ENCODE measurements at regions not wholly inside any gene's neighbourhood (a gene's known extent, or its start where the extent isn't known, plus 50 kb on each side); places are given as distances from the start of the nearest gene placed in this dataset.

- no peak for DNase-seq (ENCODE audit: low spot score)
These were observed 916.7 kb downstream of the TECRL start for GRCh38 chr4:63492515-63492914.

- DNase-seq (ENCODE audit: low spot score), result no peak
These were observed 944.9 kb downstream of the TECRL start for GRCh38 chr4:63464393-63464792.

GRCh38 chr4:63460075-63460474 is 949.2 kb downstream of the TECRL start:
- DNase-seq (ENCODE audit: low spot score), result no peak

- no peak for DNase-seq (ENCODE audit: low spot score)
These were observed 949.9 kb downstream of the TECRL start for GRCh38 chr4:63459329-63459728.

- DNase-seq (ENCODE audit: low spot score), result no peak
These were observed 951.2 kb downstream of the TECRL start for GRCh38 chr4:63458010-63458409.

GRCh38 chr4:63440236-63440635 is 969.0 kb downstream of the TECRL start:
- DNase-seq (ENCODE audit: low spot score), result no peak

- DNase-seq (ENCODE audit: low spot score), result no peak
These were observed 979.1 kb downstream of the TECRL start for GRCh38 chr4:63430105-63430504.

- no peak for DNase-seq (ENCODE audit: low spot score)
These were observed 1013.0 kb downstream of the TECRL start for GRCh38 chr4:63396269-63396668.

- DNase-seq (ENCODE audit: low spot score), result no peak
These were observed 1015.7 kb downstream of the TECRL start for GRCh38 chr4:63393544-63393943.

GRCh38 chr4:63379750-63380522 is 1029.3 kb downstream of the TECRL start:
- DNase-seq (ENCODE audit: low spot score), result no peak

- DNase-seq (ENCODE audit: low spot score), result no peak
These were observed 1038.2 kb downstream of the TECRL start for GRCh38 chr4:63371001-63371400.

- DNase-seq (ENCODE audit: low spot score), result no peak
These were observed 1047.6 kb downstream of the TECRL start for GRCh38 chr4:63361628-63362027.

GRCh38 chr4:63361066-63361465 is 1048.2 kb downstream of the TECRL start:
- DNase-seq (ENCODE audit: low spot score), result no peak

- DNase-seq (ENCODE audit: low spot score), result no peak
These were observed 1059.6 kb downstream of the TECRL start for GRCh38 chr4:63349674-63350025.

- no peak for DNase-seq (ENCODE audit: low spot score)
These were observed 1060.2 kb downstream of the TECRL start for GRCh38 chr4:63348735-63349673.

- no peak for DNase-seq (ENCODE audit: low spot score)
These were observed 1084.1 kb downstream of the TECRL start for GRCh38 chr4:63325140-63325539.

GRCh38 chr4:63316633-63317032 is 1092.6 kb downstream of the TECRL start:
- DNase-seq (ENCODE audit: low spot score), result no peak

GRCh38 chr4:63315651-63316050 is 1093.6 kb downstream of the TECRL start:
- no peak for DNase-seq (ENCODE audit: low spot score)

- no peak for DNase-seq (ENCODE audit: low spot score)
These were observed 1100.6 kb downstream of the TECRL start for GRCh38 chr4:63308697-63309096.

- DNase-seq (ENCODE audit: low spot score), result no peak
These were observed 1106.5 kb downstream of the TECRL start for GRCh38 chr4:63302792-63303191.

- no peak for DNase-seq (ENCODE audit: low spot score)
These were observed 1107.2 kb downstream of the TECRL start for GRCh38 chr4:63302078-63302477.

- DNase-seq (ENCODE audit: low spot score), result no peak
These were observed 1112.5 kb downstream of the TECRL start for GRCh38 chr4:63296773-63297172.

GRCh38 chr4:63275491-63275890 is 1133.8 kb downstream of the TECRL start:
- no peak for DNase-seq (ENCODE audit: low spot score)
